ENCODE measurements at regions not wholly inside any gene's neighbourhood (a gene's known extent, or its start where the extent isn't known, plus 50 kb on each side); places are given as distances from the start of the nearest gene placed in this dataset.

DNA sequence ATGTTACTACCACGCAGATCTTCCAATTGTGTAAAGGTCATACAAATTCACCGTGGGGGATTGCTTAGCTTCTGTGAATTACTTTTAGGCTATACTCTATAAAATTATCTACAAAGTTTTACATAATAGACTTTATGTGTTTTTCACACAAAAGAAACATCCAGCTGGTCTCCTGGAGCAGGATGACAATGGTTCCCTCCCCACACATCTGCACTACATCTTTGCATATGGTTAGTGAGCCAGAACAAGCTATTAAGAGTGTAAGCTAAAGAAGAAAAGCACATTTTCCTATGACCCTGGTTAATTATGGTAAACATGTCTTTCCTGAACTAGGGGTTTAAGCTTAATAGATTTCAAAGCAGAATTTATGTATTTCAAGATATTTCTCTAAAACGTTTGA, 295.1 kb downstream of the ASXL3 start:
- H3K4me3 ChIP-seq, result no peak overlapping the region
- ATAC-seq (ENCODE audit: low FRiP score in 2 of 2) (no peak), DNase-seq (no peak)
- 84 to 85% methylated on average over 3 of the region's 3 CpGs for WGBS, 2 donors
- TF ChIP-seq POLR2AphosphoS5 (IDR thresholded peaks at IDR 0.05) (no peak), EP300 (IDR thresholded peaks at IDR 0.05) (no peak), POLR2A (IDR thresholded peaks at IDR 0.05) (no peak)
- TF ChIP-seq, protein P1, sequence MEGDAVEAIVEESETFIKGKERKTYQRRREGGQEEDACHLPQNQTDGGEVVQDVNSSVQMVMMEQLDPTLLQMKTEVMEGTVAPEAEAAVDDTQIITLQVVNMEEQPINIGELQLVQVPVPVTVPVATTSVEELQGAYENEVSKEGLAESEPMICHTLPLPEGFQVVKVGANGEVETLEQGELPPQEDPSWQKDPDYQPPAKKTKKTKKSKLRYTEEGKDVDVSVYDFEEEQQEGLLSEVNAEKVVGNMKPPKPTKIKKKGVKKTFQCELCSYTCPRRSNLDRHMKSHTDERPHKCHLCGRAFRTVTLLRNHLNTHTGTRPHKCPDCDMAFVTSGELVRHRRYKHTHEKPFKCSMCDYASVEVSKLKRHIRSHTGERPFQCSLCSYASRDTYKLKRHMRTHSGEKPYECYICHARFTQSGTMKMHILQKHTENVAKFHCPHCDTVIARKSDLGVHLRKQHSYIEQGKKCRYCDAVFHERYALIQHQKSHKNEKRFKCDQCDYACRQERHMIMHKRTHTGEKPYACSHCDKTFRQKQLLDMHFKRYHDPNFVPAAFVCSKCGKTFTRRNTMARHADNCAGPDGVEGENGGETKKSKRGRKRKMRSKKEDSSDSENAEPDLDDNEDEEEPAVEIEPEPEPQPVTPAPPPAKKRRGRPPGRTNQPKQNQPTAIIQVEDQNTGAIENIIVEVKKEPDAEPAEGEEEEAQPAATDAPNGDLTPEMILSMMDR (IDR thresholded peaks at IDR 0.05), result no peak
- H3K9me3 ChIP-seq, result no peaks in the 10 kb centered on the region
- no peaks in the 10 kb centered on the region for H3K27me3 ChIP-seq
- no peaks in the 10 kb centered on the region for H3K36me3 ChIP-seq
- H3K27ac ChIP-seq, result no peak overlapping the region
- H3K4me1 ChIP-seq, result no peaks in the 10 kb centered on the region

DNA sequence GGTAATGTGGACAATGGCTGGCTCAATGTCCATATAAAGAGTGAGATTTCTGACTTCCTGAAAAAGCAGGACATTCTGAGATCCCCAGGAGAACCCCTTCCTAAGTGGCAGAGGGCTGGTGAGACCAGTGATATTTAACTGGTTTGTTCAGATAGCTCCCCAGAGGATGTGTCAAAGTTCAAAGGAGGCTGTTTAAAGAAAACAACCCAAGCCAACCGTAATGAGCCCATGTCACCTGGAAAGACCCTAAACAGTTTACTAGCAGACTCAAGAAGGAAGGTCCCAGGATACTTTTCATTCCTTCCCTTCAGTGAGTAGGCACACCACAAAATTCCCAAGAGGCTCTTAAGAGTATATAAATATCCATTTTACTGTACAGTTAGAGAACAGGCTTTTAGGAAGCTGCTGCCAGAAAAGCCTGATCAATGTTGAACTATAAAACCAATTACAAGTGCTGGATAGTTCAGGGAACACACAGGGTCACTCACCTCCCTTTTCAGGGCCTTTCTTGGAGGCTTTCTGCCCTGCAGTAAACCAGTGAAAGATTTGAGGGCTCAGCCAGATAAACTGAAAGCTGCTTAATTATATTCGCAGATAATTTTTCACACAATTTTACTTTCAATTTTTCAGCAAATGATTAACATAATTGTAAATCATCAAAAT, 293.5 kb downstream of the ASXL3 start:
- 64 to 70% methylated on average over 2 of the region's 2 CpGs for WGBS, 2 donors
- Histone ChIP-seq H3K27me3 (no peaks in the 10 kb centered on the region), H3K4me3 (no peak overlapping the region), H3K4me1 (no peaks in the 10 kb centered on the region), H3K9me3 (no peaks in the 10 kb centered on the region), H3K36me3 (no peaks in the 10 kb centered on the region), H3K27ac (no peak overlapping the region)
- ATAC-seq (ENCODE audit: low FRiP score in 2 of 2) (no peak), DNase-seq (no peak)
- TF ChIP-seq, protein P1 (IDR thresholded peaks at IDR 0.05), result no peak
- TF ChIP-seq EP300 (IDR thresholded peaks at IDR 0.05) (no peak), POLR2AphosphoS5 (IDR thresholded peaks at IDR 0.05) (no peak), POLR2A (IDR thresholded peaks at IDR 0.05) (no peak)

DNA sequence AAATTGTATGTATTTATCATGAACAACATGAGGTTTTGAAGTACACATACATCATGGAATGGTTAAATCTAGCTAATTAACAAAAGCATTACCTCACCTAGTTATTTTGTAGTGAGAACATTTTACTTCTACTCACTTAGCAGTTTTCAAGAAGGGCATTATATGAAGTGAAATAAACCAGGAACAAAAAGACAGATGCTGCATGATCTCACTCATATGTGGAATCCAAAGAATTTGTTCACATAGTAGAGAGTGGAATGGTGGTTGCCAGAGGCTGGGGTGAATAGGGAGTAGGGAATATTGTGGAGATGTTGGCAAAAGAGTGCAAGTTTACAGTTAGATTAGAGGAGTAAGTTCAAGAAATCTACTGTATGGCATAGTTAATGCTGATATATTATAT, 292.0 kb downstream of the ASXL3 start:
- H3K27me3 ChIP-seq, result no peaks in the 10 kb centered on the region
- no peaks in the 10 kb centered on the region for H3K36me3 ChIP-seq
- ATAC-seq (ENCODE audit: low FRiP score in 2 of 2) (peak in 1 of 2 donors; percentile 32), DNase-seq (no peak)
- no peaks in the 10 kb centered on the region for H3K9me3 ChIP-seq
- H3K4me1 ChIP-seq, result no peaks in the 10 kb centered on the region
- no peak overlapping the region for H3K4me3 ChIP-seq
- H3K27ac ChIP-seq, result no peak overlapping the region
- no peak for TF ChIP-seq EP300 (IDR thresholded peaks at IDR 0.05)
- TF ChIP-seq POLR2A (IDR thresholded peaks at IDR 0.05), result no peak
- TF ChIP-seq, protein P1 (IDR thresholded peaks at IDR 0.05), result no peak
- TF ChIP-seq POLR2AphosphoS5 (IDR thresholded peaks at IDR 0.05), result no peak

DNA sequence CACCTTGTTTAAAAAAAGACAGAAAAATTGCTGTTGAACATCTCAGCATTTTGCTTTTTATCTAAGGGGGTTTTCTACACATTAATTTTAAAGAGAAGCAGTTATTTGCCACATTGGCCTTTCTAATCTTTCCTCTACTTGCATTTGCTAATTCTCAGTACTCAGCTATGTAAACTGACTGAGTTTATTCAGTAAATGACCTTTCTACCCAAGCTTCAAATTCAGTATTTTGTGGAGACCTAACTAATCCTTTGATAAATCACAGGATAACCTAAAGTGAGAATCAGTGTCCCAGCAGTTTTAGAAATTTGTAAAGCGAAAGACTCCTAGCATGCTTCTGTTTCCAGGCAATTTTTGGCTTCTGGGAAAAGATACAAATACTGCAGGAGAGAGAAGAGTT, 288.4 kb downstream of the ASXL3 start:
- no peak overlapping the region for H3K27ac ChIP-seq
- no peaks in the 10 kb centered on the region for H3K4me1 ChIP-seq
- TF ChIP-seq POLR2AphosphoS5 (IDR thresholded peaks at IDR 0.05) (no peak), POLR2A (IDR thresholded peaks at IDR 0.05) (no peak), EP300 (IDR thresholded peaks at IDR 0.05) (no peak)
- TF ChIP-seq, protein P1 (IDR thresholded peaks at IDR 0.05), result no peak
- 64 to 74% methylated on average over 1 of the region's 1 CpG for WGBS, 2 donors
- H3K4me3 ChIP-seq, result no peak overlapping the region
- peaks cover 0 to 15% (median 8%) of the 10 kb centered on the region in 4 donors for H3K9me3 ChIP-seq
- ATAC-seq (ENCODE audit: low FRiP score in 2 of 2), result no peak
- H3K36me3 ChIP-seq, result no peaks in the 10 kb centered on the region
- no peak for DNase-seq
- no peaks in the 10 kb centered on the region for H3K27me3 ChIP-seq

DNA sequence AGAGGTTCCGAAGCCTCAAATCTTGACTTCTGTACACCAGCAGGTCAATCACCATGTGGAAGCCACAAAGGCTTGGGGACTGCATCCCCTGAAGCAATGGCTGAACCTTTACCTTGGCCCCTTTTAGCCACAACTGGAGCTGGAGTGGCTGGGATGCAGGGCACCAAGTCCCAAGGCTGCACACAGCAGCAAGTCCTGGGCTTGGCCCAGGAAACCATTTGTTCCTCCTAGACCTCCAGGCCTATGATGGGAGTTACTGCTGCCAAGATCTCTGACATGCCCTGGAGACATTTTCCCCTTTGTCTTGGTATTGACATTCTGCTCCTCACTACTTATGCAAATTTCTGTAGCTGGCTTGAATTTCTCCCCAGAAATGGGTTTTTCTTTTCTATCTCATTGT, 285.9 kb downstream of the ASXL3 start:
- DNase-seq, result no peak
- Histone ChIP-seq H3K9me3 (peaks cover 0 to 15% (median 8%) of the 10 kb centered on the region in 4 donors), H3K27me3 (no peaks in the 10 kb centered on the region), H3K36me3 (no peaks in the 10 kb centered on the region), H3K4me1 (no peaks in the 10 kb centered on the region), H3K4me3 (no peak overlapping the region), H3K27ac (no peak overlapping the region)
- 91% methylated on average over 1 of the region's 1 CpG; no CpG with 5 or more reads in 1 of the 2 donors for WGBS, 2 donors
- TF ChIP-seq, protein P1 (IDR thresholded peaks at IDR 0.05), result no peak
- TF ChIP-seq POLR2A (IDR thresholded peaks at IDR 0.05), result no peak
- TF ChIP-seq POLR2AphosphoS5 (IDR thresholded peaks at IDR 0.05), result no peak
- TF ChIP-seq EP300 (IDR thresholded peaks at IDR 0.05), result no peak
- no peak for ATAC-seq (ENCODE audit: low FRiP score in 2 of 2)

Data from upper lobe of left lung (tissue), 6 donors.